ENCODE measurements at regions not wholly inside any gene's neighbourhood (a gene's known extent, or its start where the extent isn't known, plus 50 kb on each side); places are given as distances from the start of the nearest gene placed in this dataset.
A peak's percentile ranks its signal among the peaks of the same experiment; 100 is the strongest.
"Not testable (repeated sequence)": the region's sequence is repeated elsewhere in the genome, so short reads cannot be mapped to it uniquely, and the experiment has no call there.

- DNase-seq (ENCODE audit: low read depth) = peak; percentile 61
Measured at GRCh38 chr1:8142955-8143629, 117.0 kb upstream of the ERRFI1 start.

- DNase-seq (ENCODE audit: low read depth) = no peak
Measured at GRCh38 chr1:8139941-8140340, 113.8 kb upstream of the ERRFI1 start.

- no peak for DNase-seq (ENCODE audit: low read depth)
Measured at GRCh38 chr1:8139383-8139782, 113.3 kb upstream of the ERRFI1 start.

- DNase-seq (ENCODE audit: low read depth) = no peak
Measured at GRCh38 chr1:8138673-8139072, 112.6 kb upstream of the ERRFI1 start.

GRCh38 chr1:8137481-8138244 is 111.6 kb upstream of the ERRFI1 start:
- peak; percentile 92 for DNase-seq (ENCODE audit: low read depth)

GRCh38 chr1:8136766-8137165 is 110.7 kb upstream of the ERRFI1 start:
- DNase-seq (ENCODE audit: low read depth) = no peak

GRCh38 chr1:8135250-8135649 is 109.1 kb upstream of the ERRFI1 start:
- no peak for DNase-seq (ENCODE audit: low read depth)

- DNase-seq (ENCODE audit: low read depth) = no peak
Measured at GRCh38 chr1:8134546-8135235, 108.6 kb upstream of the ERRFI1 start.

GRCh38 chr1:8133657-8134430 is 107.7 kb upstream of the ERRFI1 start:
- DNase-seq (ENCODE audit: low read depth) = peak; percentile 90

- no peak for DNase-seq (ENCODE audit: low read depth)
Measured at GRCh38 chr1:8133190-8133589, 107.1 kb upstream of the ERRFI1 start.

- no peak for DNase-seq (ENCODE audit: low read depth)
Measured at GRCh38 chr1:8127171-8127641, 101.1 kb upstream of the ERRFI1 start.

- DNase-seq (ENCODE audit: low read depth) = no peak
Measured at GRCh38 chr1:8122477-8123407, 96.6 kb upstream of the ERRFI1 start.

GRCh38 chr1:8122160-8122476 is 96.0 kb upstream of the ERRFI1 start:
- DNase-seq (ENCODE audit: low read depth) = no peak

GRCh38 chr1:8121261-8122159 is 95.4 kb upstream of the ERRFI1 start:
- no peak for DNase-seq (ENCODE audit: low read depth)

GRCh38 chr1:8120693-8121260 is 94.7 kb upstream of the ERRFI1 start:
- no peak for DNase-seq (ENCODE audit: low read depth)

GRCh38 chr1:8118736-8119135 is 92.6 kb upstream of the ERRFI1 start:
- DNase-seq (ENCODE audit: low read depth) = not testable (repeated sequence)

- no peak for DNase-seq (ENCODE audit: low read depth)
Measured at GRCh38 chr1:8118031-8118451, 91.9 kb upstream of the ERRFI1 start.

GRCh38 chr1:8116894-8117264 is 90.8 kb upstream of the ERRFI1 start:
- DNase-seq (ENCODE audit: low read depth) = no peak

GRCh38 chr1:8115769-8116167 is 89.7 kb upstream of the ERRFI1 start:
- no peak for DNase-seq (ENCODE audit: low read depth)

Measured in non-pigmented ciliary epithelial cell (primary cell).